Frontal cortex (tissue), 3 donors: ENCODE measurements at regions not wholly inside any gene's neighbourhood (a gene's known extent, or its start where the extent isn't known, plus 50 kb on each side); places are given as distances from the start of the nearest gene placed in this dataset.
A peak's percentile ranks its signal among the peaks of the same experiment; 100 is the strongest.

Experiments
- DNase-seq, 2 donors: peaks; one replicate each; pipeline ENCODE4 v3.0.0; 2012; ENCODE audit warnings: low spot score in 2 of 2
- FAIRE-seq: peaks from 2 replicates; lab custom pipeline; 2012; peaks lifted over from hg19 to GRCh38; lab: Jason Lieb, UNC
- donor health status: control.
- donor health status: control.
- donor health status: control.

GRCh38 chr20:18956890-18957289, 143.3 kb downstream of the SCP2D1 start:
- no peak for FAIRE-seq
- DNase-seq, result no peak

GRCh38 chr20:18957328-18957727, 143.7 kb downstream of the SCP2D1 start:
- FAIRE-seq, result no peak
- DNase-seq, result no peak

- FAIRE-seq (no peak), DNase-seq (no peak)
Observed at GRCh38 chr20:18971121-18971520, 157.5 kb downstream of the SCP2D1 start.

- DNase-seq, result no peak
- no peak for FAIRE-seq
Observed at GRCh38 chr20:18971574-18971973, 158.0 kb downstream of the SCP2D1 start.

- DNase-seq, result no peak
- FAIRE-seq, result no peak
Observed at GRCh38 chr20:18972251-18972876, 158.8 kb downstream of the SCP2D1 start.

GRCh38 chr20:18973529-18974173, 160.1 kb downstream of the SCP2D1 start:
- FAIRE-seq (no peak), DNase-seq (no peak)

- FAIRE-seq (no peak), DNase-seq (no peak)
Observed at GRCh38 chr20:18974660-18975059, 161.1 kb downstream of the SCP2D1 start.

GRCh38 chr20:18977441-18977840, 163.9 kb downstream of the SCP2D1 start:
- no peak for FAIRE-seq
- DNase-seq, result no peak

GRCh38 chr20:18978311-18978710, 164.7 kb downstream of the SCP2D1 start:
- FAIRE-seq, result no peak
- no peak for DNase-seq

GRCh38 chr20:18979132-18979531, 165.5 kb downstream of the SCP2D1 start:
- no peak for DNase-seq
- FAIRE-seq, result no peak

- DNase-seq (no peak), FAIRE-seq (no peak)
Observed at GRCh38 chr20:18981962-18982539, 168.5 kb downstream of the SCP2D1 start.

GRCh38 chr20:18983796-18984195, 170.2 kb downstream of the SCP2D1 start:
- no peak for DNase-seq
- no peak for FAIRE-seq

- FAIRE-seq, result no peak
- peak in 1 of 2 donors; percentile 40 for DNase-seq
Observed at GRCh38 chr20:18984238-18985200, 170.9 kb downstream of the SCP2D1 start.

- DNase-seq (no peak), FAIRE-seq (no peak)
Observed at GRCh38 chr20:18985551-18985950, 172.0 kb downstream of the SCP2D1 start.

GRCh38 chr20:18986146-18986830, 172.7 kb downstream of the SCP2D1 start:
- FAIRE-seq (no peak), DNase-seq (no peak)

- FAIRE-seq, result no peak
- DNase-seq, result no peak
Observed at GRCh38 chr20:18986895-18987580, 173.5 kb downstream of the SCP2D1 start.

GRCh38 chr20:18987781-18988360, 174.3 kb downstream of the SCP2D1 start:
- DNase-seq (no peak), FAIRE-seq (no peak)

GRCh38 chr20:18988701-18989100, 175.1 kb downstream of the SCP2D1 start:
- FAIRE-seq (no peak), DNase-seq (no peak)
